H1 (cell line): ENCODE measurements at regions not wholly inside any gene's neighbourhood (a gene's known extent, or its start where the extent isn't known, plus 50 kb on each side); places are given as distances from the start of the nearest gene placed in this dataset.

Experiments
- CTCF ChIA-PET: fragments of 300-600 bp; sonication (Branson Sonifier 250); formaldehyde crosslinking; loops from one replicate; lab custom pipeline; 2021; ENCODE audit not compliant: partially characterized antibody; lab: Charles Lee
- POLR2A ChIA-PET: fragments of 300-600 bp; sonication (Branson Sonifier 250); formaldehyde crosslinking; loops from one replicate; lab custom pipeline; 2021; ENCODE audit warnings: inconsistent platforms; ENCODE audit not compliant: partially characterized antibody; lab: Charles Lee
- DNase-seq, 2 experiments: peaks; one replicate each; pipeline versions ENCODE4 v3.0.0 to v3.0.0-alpha.2; 2010 to 2022; ENCODE audit warnings: low spot score in 2 of 2, low read depth in 1 of 2, mixed read lengths in 1 of 2
- FAIRE-seq: peaks from 2 replicates; lab custom pipeline; 2011; peaks lifted over from hg19 to GRCh38; lab: Jason Lieb, UNC
- H2AFZ ChIP-seq: 2 replicates; pipeline ENCODE4 v1.8.1; 2012; ENCODE audit warnings: low read length, inconsistent platforms
- H2AK5ac ChIP-seq: 2 replicates; pipeline ENCODE4 v1.6.1; 2013; ENCODE audit warnings: low read depth, low read length
- H2BK120ac ChIP-seq: replicated peaks from 2 replicates; pipeline ENCODE3; 2013; ENCODE audit warnings: low read depth, low read length, inconsistent platforms
- H2BK12ac ChIP-seq: 2 replicates; pipeline ENCODE4 v1.6.1; 2013; ENCODE audit warnings: low read depth, low read length
- H2BK15ac ChIP-seq: 2 replicates; pipeline ENCODE4 v1.6.1; 2013; ENCODE audit warnings: low read length
- H2BK20ac ChIP-seq: 2 replicates; pipeline ENCODE4 v1.6.1; 2013; ENCODE audit warnings: low read length
- H2BK5ac ChIP-seq: 2 replicates; pipeline ENCODE4 v1.6.1; 2013; ENCODE audit warnings: low read depth, low read length
- H3K14ac ChIP-seq: 2 replicates; pipeline ENCODE4 v1.6.1; 2013; ENCODE audit warnings: inconsistent platforms; ENCODE audit not compliant: insufficient read length
- H3K18ac ChIP-seq: 2 replicates; pipeline ENCODE4 v1.6.1; 2013; ENCODE audit warnings: low read length; ENCODE audit errors: extremely low read depth
- H3K23ac ChIP-seq: 2 replicates; pipeline ENCODE4 v1.6.1; 2013; ENCODE audit warnings: inconsistent platforms; ENCODE audit not compliant: insufficient read length
- H3K23me2 ChIP-seq: 2 replicates; pipeline ENCODE4 v1.6.1; 2013; ENCODE audit warnings: low read depth, low read length
- H3K27ac ChIP-seq: 2 replicates; pipeline ENCODE4 v1.6.1; 2011; ENCODE audit warnings: low read depth, low read length, inconsistent platforms
- H3K27me3 ChIP-seq, 4 experiments: replicated peaks in 1 of 4; 1 replicate in 1 of 4; 2 replicates in 3 of 4; pipeline versions ENCODE4 v1.6.1 to v1.8.1; 2011 to 2013; ENCODE audit warnings: low read length in 3 of 4, mild to moderate bottlenecking in 3 of 4, inconsistent platforms in 2 of 4, mixed read lengths in 2 of 4, moderate library complexity in 1 of 4; ENCODE audit not compliant: control insufficient read depth in 3 of 4, insufficient read depth in 3 of 4; ENCODE audit errors: extremely low read depth in 1 of 4
- H3K36me3 ChIP-seq, 4 experiments: 2 replicates each; pipeline versions ENCODE4 v1.6.1 to v1.8.1; 2011 to 2013; ENCODE audit warnings: mild to moderate bottlenecking in 4 of 4, low read length in 3 of 4, moderate library complexity in 2 of 4, control low read depth in 1 of 4, inconsistent platforms in 1 of 4; ENCODE audit not compliant: insufficient read depth in 4 of 4, control insufficient read depth in 2 of 4
- H3K4ac ChIP-seq: replicated peaks from 2 replicates; pipeline ENCODE3; 2013; ENCODE audit warnings: low read length, low read depth, mixed read lengths, inconsistent platforms; ENCODE audit not compliant: insufficient read length
- H3K4me1 ChIP-seq, 4 experiments: replicated peaks in 1 of 4; 1 replicate in 1 of 4; 2 replicates in 3 of 4; pipeline versions ENCODE4 v1.6.1 to v1.8.1; 2011 to 2013; ENCODE audit warnings: low read length in 3 of 4, inconsistent platforms in 2 of 4, mixed read lengths in 1 of 4; ENCODE audit not compliant: insufficient read depth in 4 of 4, control insufficient read depth in 3 of 4
- H3K4me2 ChIP-seq, 2 experiments: 2 replicates each; pipeline versions ENCODE4 v1.6.1 to v1.8.1; 2011 to 2013; ENCODE audit warnings: low read depth in 2 of 2, low read length in 2 of 2, control low read depth in 1 of 2, inconsistent platforms in 1 of 2, mild to moderate bottlenecking in 1 of 2; ENCODE audit not compliant: insufficient read depth in 1 of 2
- H3K4me3 ChIP-seq, 4 experiments: fragments of 200-600, 300-600 bp in 1 of 4; sonication (generic), shearing (Covaris generic), sonication (Bioruptor Twin) in 1 of 4; 2 replicates each; pipeline versions ENCODE4 v1.5.1 to v1.8.1; 2011 to 2016; ENCODE audit warnings: low read length in 4 of 4, low read depth in 3 of 4, control low read depth in 2 of 4, inconsistent platforms in 2 of 4, mild to moderate bottlenecking in 2 of 4, mixed read lengths in 1 of 4, moderate library complexity in 1 of 4; ENCODE audit not compliant: insufficient read depth in 2 of 4; ENCODE audit errors: extremely low read depth in 1 of 4
- H3K56ac ChIP-seq: replicated peaks from 2 replicates; pipeline ENCODE3; 2013; ENCODE audit warnings: low read depth, mild to moderate bottlenecking, mixed read lengths, low read length, inconsistent platforms; ENCODE audit not compliant: insufficient read length
- H3K79me1 ChIP-seq: 2 replicates; pipeline ENCODE4 v1.6.1; 2013; ENCODE audit warnings: low read depth, low read length, control low read depth
- H3K79me2 ChIP-seq, 2 experiments: 2 replicates each; pipeline versions ENCODE4 v1.6.1 to v1.8.1; 2012 to 2013; ENCODE audit warnings: low read length in 2 of 2, mild to moderate bottlenecking in 2 of 2, inconsistent platforms in 1 of 2; ENCODE audit not compliant: insufficient read depth in 2 of 2, control insufficient read depth in 1 of 2
- H3K9ac ChIP-seq, 4 experiments: replicated peaks in 1 of 4; 1 replicate in 1 of 4; 2 replicates in 3 of 4; pipeline versions ENCODE4 v1.6.1 to v1.8.1; 2011 to 2013; ENCODE audit warnings: low read depth in 3 of 4, low read length in 3 of 4, control low read depth in 2 of 4, mild to moderate bottlenecking in 2 of 4, moderate library complexity in 2 of 4, inconsistent platforms in 1 of 4; ENCODE audit errors: extremely low read depth in 1 of 4
- H3K9me3 ChIP-seq, 2 experiments: 2 replicates each; pipeline versions ENCODE4 v1.6.1 to v1.8.1; 2012 to 2013; ENCODE audit warnings: mild to moderate bottlenecking in 2 of 2, moderate library complexity in 2 of 2, control low read depth in 1 of 2, inconsistent platforms in 1 of 2, low read depth in 1 of 2, low read length in 1 of 2, mixed read lengths in 1 of 2; ENCODE audit not compliant: insufficient read depth in 2 of 2
- H4K20me1 ChIP-seq, 2 experiments: replicated peaks in 1 of 2; 2 replicates each; pipeline versions ENCODE3 to v1.8.1; 2011 to 2013; ENCODE audit warnings: inconsistent platforms in 2 of 2, low read length in 2 of 2, mild to moderate bottlenecking in 1 of 2; ENCODE audit not compliant: insufficient read depth in 2 of 2, control insufficient read depth in 1 of 2
- H4K5ac ChIP-seq: 2 replicates; pipeline ENCODE4 v1.6.1; 2013; ENCODE audit warnings: low read length, low read depth, mixed read lengths, inconsistent platforms; ENCODE audit not compliant: insufficient read length
- H4K8ac ChIP-seq: 2 replicates; pipeline ENCODE4 v1.8.0; 2013; ENCODE audit warnings: mild to moderate bottlenecking, moderate library complexity, low read length, inconsistent platforms; ENCODE audit not compliant: insufficient read depth; ENCODE audit errors: extremely low read depth
- H4K91ac ChIP-seq: replicated peaks from 2 replicates; pipeline ENCODE3; 2013; ENCODE audit warnings: low read length, mixed read lengths, inconsistent platforms; ENCODE audit not compliant: insufficient read length
- BCL11A ChIP-seq, 2 experiments: IDR thresholded peaks; one replicate each; pipeline ENCODE4 v1.6.1; 2011; ENCODE audit warnings: low read depth in 2 of 2, low read length in 2 of 2, mild to moderate bottlenecking in 2 of 2
- CHD1 ChIP-seq: IDR thresholded peaks from 2 replicates; pipeline ENCODE4 v1.6.1; 2012; ENCODE audit warnings: low read depth, low read length, improper control_type of control experiment
- CTBP2 ChIP-seq: IDR thresholded peaks from 2 replicates; pipeline ENCODE4 v1.7.0; 2011; ENCODE audit warnings: borderline replicate concordance, mild to moderate bottlenecking, moderate library complexity, mixed read lengths, low read length; ENCODE audit not compliant: insufficient read depth, insufficient read length
- EGR1 ChIP-seq: IDR thresholded peaks from 2 replicates; pipeline ENCODE4 v1.6.1; 2011; ENCODE audit warnings: low read depth, low read length, borderline replicate concordance
- EZH2 ChIP-seq: fragments of 200-600 bp; sonication (generic); IDR thresholded peaks from 2 replicates; pipeline ENCODE4 v1.7.1; 2012; ENCODE audit warnings: low read depth, mild to moderate bottlenecking, moderate library complexity, low read length, inconsistent platforms; ENCODE audit not compliant: severe bottlenecking
- GTF2F1 ChIP-seq: IDR thresholded peaks from 2 replicates; pipeline ENCODE4 v1.6.1; 2012; ENCODE audit warnings: low read depth, low read length, improper control_type of control experiment, borderline replicate concordance
- HDAC6 ChIP-seq: IDR thresholded peaks from one replicate; pipeline ENCODE4 v1.7.1; 2012; ENCODE audit warnings: low read depth, mild to moderate bottlenecking, inconsistent platforms, low read length, moderate library complexity
- JUND ChIP-seq: IDR thresholded peaks from 2 replicates; pipeline ENCODE4 v1.6.1; 2011; ENCODE audit warnings: mild to moderate bottlenecking, improper control_type of control experiment, low read length
- KDM5A ChIP-seq: fragments of 200-600 bp; IDR thresholded peaks from 2 replicates; pipeline ENCODE4 v1.7.1; 2012; ENCODE audit warnings: mild to moderate bottlenecking, low read length, inconsistent platforms, mixed read lengths
- POU5F1 ChIP-seq: IDR thresholded peaks from 2 replicates; pipeline ENCODE4 v1.6.1; 2011; ENCODE audit warnings: low read depth, mild to moderate bottlenecking, low read length, moderate library complexity
- RAD21 ChIP-seq, 2 experiments: IDR thresholded peaks in 1 of 2; conservative IDR thresholded peaks in 1 of 2; 2 replicates each; pipeline ENCODE4 v1.6.1; 2011; ENCODE audit warnings: low read depth in 2 of 2, low read length in 2 of 2, improper control_type of control experiment in 1 of 2, inconsistent platforms in 1 of 2, mild to moderate bottlenecking in 1 of 2, moderate library complexity in 1 of 2
- RNF2 ChIP-seq: fragments of 200-900, 300-1000 bp; sonication (generic); IDR thresholded peaks from 2 replicates; pipeline ENCODE4 v1.7.1; 2016; ENCODE audit warnings: borderline replicate concordance, low read depth, mild to moderate bottlenecking, antibody characterized with exemption, low read length; ENCODE audit not compliant: poor library complexity, severe bottlenecking; ENCODE audit errors: missing control alignments
- TAF1 ChIP-seq: IDR thresholded peaks from 2 replicates; pipeline ENCODE4 v1.6.1; 2011; ENCODE audit warnings: mild to moderate bottlenecking, low read depth, low read length
- TAF7 ChIP-seq: optimal IDR thresholded peaks from 2 replicates; pipeline ENCODE3; 2011; ENCODE audit warnings: low read depth, mild to moderate bottlenecking, inconsistent platforms, low read length, moderate library complexity, borderline replicate concordance
- TCF12 ChIP-seq: IDR thresholded peaks from 2 replicates; pipeline ENCODE4 v1.6.1; 2011; ENCODE audit warnings: low read depth, mild to moderate bottlenecking, low read length
- TEAD4 ChIP-seq: IDR thresholded peaks from 2 replicates; pipeline ENCODE4 v1.6.1; 2012; ENCODE audit warnings: low read depth, low read length, inconsistent platforms, mixed read lengths
- YY1 ChIP-seq: IDR thresholded peaks from 2 replicates; pipeline ENCODE4 v1.6.1; 2011; ENCODE audit warnings: low read depth, mild to moderate bottlenecking, low read length

DNA sequence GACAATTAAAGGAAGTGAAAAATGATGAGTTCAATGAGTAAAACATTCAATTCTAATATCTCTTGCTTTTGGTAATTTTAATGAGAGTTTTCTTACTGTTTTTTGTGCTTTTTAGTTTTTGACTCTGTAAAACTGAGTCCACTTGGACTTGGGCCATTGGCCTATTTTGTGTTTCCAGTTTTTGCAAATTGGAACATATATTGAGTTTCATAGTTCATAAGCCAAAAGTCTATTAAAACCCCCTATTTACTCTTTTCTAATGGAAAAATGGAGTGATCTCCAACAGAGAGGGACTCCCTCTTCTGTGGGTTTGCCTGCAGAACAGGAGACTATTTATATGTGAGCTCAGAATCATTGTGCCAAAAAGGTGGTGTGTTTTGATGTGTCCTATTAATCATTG is 219.7 kb upstream of the SPRY2 start:
- no peaks in the 10 kb centered on the region for H3K9me3 ChIP-seq
- no peak overlapping the region for H3K18ac ChIP-seq
- ChIA-PET CTCF (no interaction called here), POLR2A (no interaction called here)
- H2AFZ ChIP-seq = no peak overlapping the region
- no peak overlapping the region for H2BK20ac ChIP-seq
- H4K20me1 ChIP-seq = no peaks in the 10 kb centered on the region
- no peak overlapping the region for H3K4me2 ChIP-seq
- no peak overlapping the region for H2BK12ac ChIP-seq
- no peak overlapping the region for H4K91ac ChIP-seq
- no peaks in the 10 kb centered on the region for H3K79me2 ChIP-seq
- H3K79me1 ChIP-seq = no peaks in the 10 kb centered on the region
- H3K9ac ChIP-seq = no peak overlapping the region
- H3K4ac ChIP-seq = no peak overlapping the region
- no peaks in the 10 kb centered on the region for H3K4me1 ChIP-seq
- FAIRE-seq (no peak), DNase-seq (no peak)
- no peak overlapping the region for H3K4me3 ChIP-seq
- no peak overlapping the region for H2BK15ac ChIP-seq
- no peaks in the 10 kb centered on the region for H3K23me2 ChIP-seq
- H3K27me3 ChIP-seq = no peaks in the 10 kb centered on the region
- H3K27ac ChIP-seq = no peak overlapping the region
- no peak overlapping the region for H3K23ac ChIP-seq
- no peaks in the 10 kb centered on the region for H3K36me3 ChIP-seq
- no peak overlapping the region for H3K14ac ChIP-seq
- H3K56ac ChIP-seq = no peak overlapping the region
- H2BK5ac ChIP-seq = no peak overlapping the region
- no peak overlapping the region for H4K8ac ChIP-seq
- H4K5ac ChIP-seq = no peak overlapping the region
- no peak overlapping the region for H2AK5ac ChIP-seq
- H2BK120ac ChIP-seq = no peak overlapping the region
- TF ChIP-seq BCL11A (IDR thresholded peaks at IDR 0.05; ENCODE audit: low read depth in 2 of 2, low read length in 2 of 2) = no peak
- TF ChIP-seq EZH2 = no peak
- TF ChIP-seq KDM5A = no peak
- TF ChIP-seq POU5F1 = no peak
- TF ChIP-seq TCF12 = no peak
- TF ChIP-seq TAF1 = no peak
- TF ChIP-seq HDAC6 = no peak
- no peak for TF ChIP-seq JUND
- TF ChIP-seq TAF7 = no peak
- TF ChIP-seq YY1 = no peak
- no peak for TF ChIP-seq RNF2
- no peak for TF ChIP-seq GTF2F1
- no peak for TF ChIP-seq EGR1
- no peak for TF ChIP-seq CHD1
- TF ChIP-seq TEAD4 = no peak
- no peak for TF ChIP-seq CTBP2
- TF ChIP-seq RAD21 (IDR thresholded peaks at IDR 0.05 in 1 of 2, conservative IDR thresholded peaks at IDR 0.05 in 1 of 2; ENCODE audit: low read depth in 2 of 2, low read length in 2 of 2) = no peak
